Spleen (tissue), 7 donors: ENCODE measurements at regions not wholly inside any gene's neighbourhood (a gene's known extent, or its start where the extent isn't known, plus 50 kb on each side); places are given as distances from the start of the nearest gene placed in this dataset.

Experiments used
- CTCF ChIP-seq, 11 experiments: fragments of 200-600 bp in 7 of 11; fragments of 450-650 bp in 4 of 11; sonication (generic) in 4 of 11; IDR thresholded peaks in 8 of 11; conservative IDR thresholded peaks in 3 of 11; 1 replicate in 7 of 11; 2 replicates in 4 of 11; pipeline versions ENCODE4 v1.4.0 to v1.8.0; 2016 to 2021; ENCODE audit warnings: antibody characterized with exemption in 11 of 11, inconsistent platforms in 4 of 11, mild to moderate bottlenecking in 1 of 11
- POLR2A ChIP-seq, 3 donors: fragments of 450-650 bp; IDR thresholded peaks; one replicate each; pipeline ENCODE4 v1.5.1; 2017; ENCODE audit warnings: antibody characterized with exemption in 3 of 3, mild to moderate bottlenecking in 1 of 3
- POLR2AphosphoS5 ChIP-seq, 3 donors: sonication (generic); formaldehyde crosslinking; IDR thresholded peaks; one replicate each; pipeline ENCODE4 v1.5.1; 2017; ENCODE audit warnings: antibody characterized with exemption in 3 of 3
- donor health status: DM: no; HTN: no; CAD: no; lungs with moderate emphysema.
- donor health status: DM: no; HTN: no; CAD: no.
- donor health status: DM: no; HTN: no; CAD: no.

GRCh38 chr1:173347282-173347818 is 129.8 kb upstream of the PRDX6 start:
- no peak for TF ChIP-seq POLR2A (IDR thresholded peaks at IDR 0.05)
- TF ChIP-seq CTCF (IDR thresholded peaks at IDR 0.05 in 8 of 11, conservative IDR thresholded peaks at IDR 0.05 in 3 of 11), result no peak
- no peak for TF ChIP-seq POLR2AphosphoS5 (IDR thresholded peaks at IDR 0.05)
